K562 (cell line): ENCODE measurements at regions not wholly inside any gene's neighbourhood (a gene's known extent, or its start where the extent isn't known, plus 50 kb on each side); places are given as distances from the start of the nearest gene placed in this dataset.

Experiments used
- HMG20B ChIP-seq: fragments of 250-450 bp; sonication (Bioruptor Pico); IDR thresholded peaks from 2 replicates; pipeline ENCODE4 v1.5.0; 2021; ENCODE audit warnings: mild to moderate bottlenecking
- ILK ChIP-seq: fragments of 450-650 bp; IDR thresholded peaks from 2 replicates; pipeline ENCODE4 v1.6.1; 2016; ENCODE audit warnings: missing genetic modification characterization, low read depth, mild to moderate bottlenecking, missing compliant biosample characterization, moderate library complexity, borderline replicate concordance
- NONO ChIP-seq, 2 experiments: fragments of 200-400 bp in 1 of 2; fragments of 450-650 bp in 1 of 2; formaldehyde crosslinking in 1 of 2; IDR thresholded peaks; 2 replicates each; pipeline ENCODE4 v1.6.1; 2017; ENCODE audit warnings: low read depth in 2 of 2, mild to moderate bottlenecking in 2 of 2, moderate library complexity in 2 of 2, low read length in 1 of 2
- RAD21 ChIP-seq, 2 experiments: fragments of 250-450 bp in 1 of 2; fragments of 450-650 bp in 1 of 2; sonication (Bioruptor Pico) in 1 of 2; formaldehyde crosslinking in 1 of 2; IDR thresholded peaks in 1 of 2; conservative IDR thresholded peaks in 1 of 2; 2 replicates each; pipeline versions ENCODE4 v1.4.0 to v1.8.0; 2020 to 2022; ENCODE audit warnings: mild to moderate bottlenecking in 2 of 2, moderate library complexity in 1 of 2
- SP1 ChIP-seq: sonication (generic); formaldehyde crosslinking; IDR thresholded peaks from 2 replicates; pipeline ENCODE4 v1.8.1; 2022; ENCODE audit warnings: mild to moderate bottlenecking, missing genetic modification reagents
- TF ChIP-seq, protein P1 (sequence below), 3 experiments: IDR thresholded peaks in 2 of 3; conservative IDR thresholded peaks in 1 of 3; 2 replicates each; pipeline ENCODE4 v1.5.1; 2011 to 2012; ENCODE audit warnings: low read length in 3 of 3, mild to moderate bottlenecking in 3 of 3, control low read depth in 2 of 3, improper control_type of control experiment in 1 of 3, inconsistent platforms in 1 of 3, low read depth in 1 of 3, mixed read lengths in 1 of 3, moderate library complexity in 1 of 3; ENCODE audit not compliant: insufficient read depth in 2 of 3
- TF ChIP-seq, protein P2 (sequence below), 2 experiments: fragments of 450-650 bp; formaldehyde crosslinking in 1 of 2; IDR thresholded peaks; 2 replicates each; pipeline versions ENCODE4 v1.4.0 to v1.6.1; 2014 to 2020; ENCODE audit warnings: mild to moderate bottlenecking in 2 of 2, borderline replicate concordance in 1 of 2, low read depth in 1 of 2
- TF ChIP-seq, protein P3 (sequence below): sonication (generic); formaldehyde crosslinking; IDR thresholded peaks from 2 replicates; pipeline ENCODE4 v1.8.1; 2023; ENCODE audit warnings: missing genetic modification reagents, mild to moderate bottlenecking, borderline replicate concordance

- no peak for TF ChIP-seq HMG20B (CRISPR knock-in tag)
- TF ChIP-seq RAD21 (CRISPR knock-in tag; conservative IDR thresholded peaks at IDR 0.05 in 1 of 2, IDR thresholded peaks at IDR 0.05 in 1 of 2) = no peak
- TF ChIP-seq, protein P1, sequence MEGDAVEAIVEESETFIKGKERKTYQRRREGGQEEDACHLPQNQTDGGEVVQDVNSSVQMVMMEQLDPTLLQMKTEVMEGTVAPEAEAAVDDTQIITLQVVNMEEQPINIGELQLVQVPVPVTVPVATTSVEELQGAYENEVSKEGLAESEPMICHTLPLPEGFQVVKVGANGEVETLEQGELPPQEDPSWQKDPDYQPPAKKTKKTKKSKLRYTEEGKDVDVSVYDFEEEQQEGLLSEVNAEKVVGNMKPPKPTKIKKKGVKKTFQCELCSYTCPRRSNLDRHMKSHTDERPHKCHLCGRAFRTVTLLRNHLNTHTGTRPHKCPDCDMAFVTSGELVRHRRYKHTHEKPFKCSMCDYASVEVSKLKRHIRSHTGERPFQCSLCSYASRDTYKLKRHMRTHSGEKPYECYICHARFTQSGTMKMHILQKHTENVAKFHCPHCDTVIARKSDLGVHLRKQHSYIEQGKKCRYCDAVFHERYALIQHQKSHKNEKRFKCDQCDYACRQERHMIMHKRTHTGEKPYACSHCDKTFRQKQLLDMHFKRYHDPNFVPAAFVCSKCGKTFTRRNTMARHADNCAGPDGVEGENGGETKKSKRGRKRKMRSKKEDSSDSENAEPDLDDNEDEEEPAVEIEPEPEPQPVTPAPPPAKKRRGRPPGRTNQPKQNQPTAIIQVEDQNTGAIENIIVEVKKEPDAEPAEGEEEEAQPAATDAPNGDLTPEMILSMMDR (IDR thresholded peaks at IDR 0.05 in 2 of 3, conservative IDR thresholded peaks at IDR 0.05 in 1 of 3; ENCODE audit: insufficient read depth in 2 of 3, low read depth in 1 of 3, low read length in 3 of 3) = no peak
- TF ChIP-seq, protein P2, sequence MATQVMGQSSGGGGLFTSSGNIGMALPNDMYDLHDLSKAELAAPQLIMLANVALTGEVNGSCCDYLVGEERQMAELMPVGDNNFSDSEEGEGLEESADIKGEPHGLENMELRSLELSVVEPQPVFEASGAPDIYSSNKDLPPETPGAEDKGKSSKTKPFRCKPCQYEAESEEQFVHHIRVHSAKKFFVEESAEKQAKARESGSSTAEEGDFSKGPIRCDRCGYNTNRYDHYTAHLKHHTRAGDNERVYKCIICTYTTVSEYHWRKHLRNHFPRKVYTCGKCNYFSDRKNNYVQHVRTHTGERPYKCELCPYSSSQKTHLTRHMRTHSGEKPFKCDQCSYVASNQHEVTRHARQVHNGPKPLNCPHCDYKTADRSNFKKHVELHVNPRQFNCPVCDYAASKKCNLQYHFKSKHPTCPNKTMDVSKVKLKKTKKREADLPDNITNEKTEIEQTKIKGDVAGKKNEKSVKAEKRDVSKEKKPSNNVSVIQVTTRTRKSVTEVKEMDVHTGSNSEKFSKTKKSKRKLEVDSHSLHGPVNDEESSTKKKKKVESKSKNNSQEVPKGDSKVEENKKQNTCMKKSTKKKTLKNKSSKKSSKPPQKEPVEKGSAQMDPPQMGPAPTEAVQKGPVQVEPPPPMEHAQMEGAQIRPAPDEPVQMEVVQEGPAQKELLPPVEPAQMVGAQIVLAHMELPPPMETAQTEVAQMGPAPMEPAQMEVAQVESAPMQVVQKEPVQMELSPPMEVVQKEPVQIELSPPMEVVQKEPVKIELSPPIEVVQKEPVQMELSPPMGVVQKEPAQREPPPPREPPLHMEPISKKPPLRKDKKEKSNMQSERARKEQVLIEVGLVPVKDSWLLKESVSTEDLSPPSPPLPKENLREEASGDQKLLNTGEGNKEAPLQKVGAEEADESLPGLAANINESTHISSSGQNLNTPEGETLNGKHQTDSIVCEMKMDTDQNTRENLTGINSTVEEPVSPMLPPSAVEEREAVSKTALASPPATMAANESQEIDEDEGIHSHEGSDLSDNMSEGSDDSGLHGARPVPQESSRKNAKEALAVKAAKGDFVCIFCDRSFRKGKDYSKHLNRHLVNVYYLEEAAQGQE (IDR thresholded peaks at IDR 0.05; ENCODE audit: borderline replicate concordance) = 0 out of 2 replicates have a peak, but pooled peaks have one; percentile 15
- TF ChIP-seq, protein P2 (CRISPR knock-in tag; IDR thresholded peaks at IDR 0.05; ENCODE audit: low read depth) = no peak
- TF ChIP-seq, protein P3, sequence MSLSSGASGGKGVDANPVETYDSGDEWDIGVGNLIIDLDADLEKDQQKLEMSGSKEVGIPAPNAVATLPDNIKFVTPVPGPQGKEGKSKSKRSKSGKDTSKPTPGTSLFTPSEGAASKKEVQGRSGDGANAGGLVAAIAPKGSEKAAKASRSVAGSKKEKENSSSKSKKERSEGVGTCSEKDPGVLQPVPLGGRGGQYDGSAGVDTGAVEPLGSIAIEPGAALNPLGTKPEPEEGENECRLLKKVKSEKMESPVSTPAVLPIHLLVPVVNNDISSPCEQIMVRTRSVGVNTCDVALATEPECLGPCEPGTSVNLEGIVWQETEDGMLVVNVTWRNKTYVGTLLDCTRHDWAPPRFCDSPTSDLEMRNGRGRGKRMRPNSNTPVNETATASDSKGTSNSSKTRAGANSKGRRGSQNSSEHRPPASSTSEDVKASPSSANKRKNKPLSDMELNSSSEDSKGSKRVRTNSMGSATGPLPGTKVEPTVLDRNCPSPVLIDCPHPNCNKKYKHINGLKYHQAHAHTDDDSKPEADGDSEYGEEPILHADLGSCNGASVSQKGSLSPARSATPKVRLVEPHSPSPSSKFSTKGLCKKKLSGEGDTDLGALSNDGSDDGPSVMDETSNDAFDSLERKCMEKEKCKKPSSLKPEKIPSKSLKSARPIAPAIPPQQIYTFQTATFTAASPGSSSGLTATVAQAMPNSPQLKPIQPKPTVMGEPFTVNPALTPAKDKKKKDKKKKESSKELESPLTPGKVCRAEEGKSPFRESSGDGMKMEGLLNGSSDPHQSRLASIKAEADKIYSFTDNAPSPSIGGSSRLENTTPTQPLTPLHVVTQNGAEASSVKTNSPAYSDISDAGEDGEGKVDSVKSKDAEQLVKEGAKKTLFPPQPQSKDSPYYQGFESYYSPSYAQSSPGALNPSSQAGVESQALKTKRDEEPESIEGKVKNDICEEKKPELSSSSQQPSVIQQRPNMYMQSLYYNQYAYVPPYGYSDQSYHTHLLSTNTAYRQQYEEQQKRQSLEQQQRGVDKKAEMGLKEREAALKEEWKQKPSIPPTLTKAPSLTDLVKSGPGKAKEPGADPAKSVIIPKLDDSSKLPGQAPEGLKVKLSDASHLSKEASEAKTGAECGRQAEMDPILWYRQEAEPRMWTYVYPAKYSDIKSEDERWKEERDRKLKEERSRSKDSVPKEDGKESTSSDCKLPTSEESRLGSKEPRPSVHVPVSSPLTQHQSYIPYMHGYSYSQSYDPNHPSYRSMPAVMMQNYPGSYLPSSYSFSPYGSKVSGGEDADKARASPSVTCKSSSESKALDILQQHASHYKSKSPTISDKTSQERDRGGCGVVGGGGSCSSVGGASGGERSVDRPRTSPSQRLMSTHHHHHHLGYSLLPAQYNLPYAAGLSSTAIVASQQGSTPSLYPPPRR (CRISPR knock-in tag) = no peak
- TF ChIP-seq ILK (tag) = no peak
- no peak for TF ChIP-seq SP1 (CRISPR knock-in tag)
- TF ChIP-seq NONO (IDR thresholded peaks at IDR 0.05; ENCODE audit: low read depth in 2 of 2, low read length in 1 of 2) = no peak
Observed at GRCh38 chr12:46450279-46450748, 77.7 kb upstream of the SLC38A2 start.
